ENCODE measurements at regions not wholly inside any gene's neighbourhood (a gene's known extent, or its start where the extent isn't known, plus 50 kb on each side); places are given as distances from the start of the nearest gene placed in this dataset.
"Not testable (repeated sequence)": the region's sequence is repeated elsewhere in the genome, so short reads cannot be mapped to it uniquely, and the experiment has no call there.

DNA sequence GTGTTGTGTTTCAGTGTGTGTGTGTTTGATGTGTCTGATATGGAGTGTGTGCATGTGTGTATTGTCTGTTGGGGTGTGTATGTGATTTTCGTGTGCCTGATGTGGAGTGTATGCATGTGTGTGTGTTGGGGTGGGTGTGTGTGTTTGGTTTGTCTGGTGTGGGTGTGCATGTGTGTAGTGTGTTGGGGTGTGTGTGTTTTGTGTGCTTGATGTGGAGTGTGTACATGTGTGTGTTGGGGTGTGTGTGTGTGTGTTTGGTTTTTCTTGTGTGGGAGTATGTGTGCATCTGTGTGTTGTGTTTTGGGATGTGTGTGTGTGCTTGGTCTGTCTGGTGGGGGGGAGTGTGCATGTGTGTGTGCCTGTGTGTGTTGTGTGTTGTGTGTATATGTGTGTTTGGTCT, 247.4 kb upstream of the ST6GAL2 start:
- no peak overlapping the region for H3K27ac ChIP-seq
- no peak overlapping the region for H3K4me3 ChIP-seq (ENCODE audit: low read depth, low read length)
- TF ChIP-seq CTCF (IDR thresholded peaks at IDR 0.05; ENCODE audit: low read depth, low read length, missing control alignments): no peak
- no peaks in the 10 kb centered on the region for H3K36me3 ChIP-seq (replicated peaks)
- no peaks in the 10 kb centered on the region for H3K27me3 ChIP-seq (replicated peaks)
- in situ Hi-C loops (cut with HindIII; ENCODE audit: low pct_ligation_motif_present, low sequenced_read_pairs): no loop called here
- DNase-seq: no peak

DNA sequence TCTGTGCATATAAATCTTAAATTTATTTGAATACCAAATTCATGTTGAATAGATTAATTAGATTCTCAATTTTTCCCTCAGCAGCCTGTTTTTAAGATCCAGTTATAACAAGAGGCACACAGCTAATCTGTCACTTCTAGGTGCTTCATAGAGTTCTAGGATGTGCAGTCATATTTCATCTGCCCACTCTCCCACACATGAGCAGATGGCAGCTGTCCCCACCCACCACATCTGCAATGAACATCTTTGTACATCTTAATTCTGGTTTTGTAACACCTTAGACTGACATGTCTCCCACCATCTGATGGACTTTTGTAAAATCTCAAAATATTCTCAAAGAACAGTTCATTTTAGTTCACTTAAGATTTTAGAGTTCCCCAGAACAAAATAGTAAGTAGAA, 250.8 kb upstream of the ST6GAL2 start:
- no peak for TF ChIP-seq CTCF (IDR thresholded peaks at IDR 0.05; ENCODE audit: low read depth, low read length, missing control alignments)
- no peak for DNase-seq
- Histone ChIP-seq H3K4me3 (ENCODE audit: low read depth, low read length) (no peak overlapping the region), H3K27ac (no peak overlapping the region), H3K36me3 (replicated peaks) (no peaks in the 10 kb centered on the region), H3K27me3 (replicated peaks) (no peaks in the 10 kb centered on the region)
- in situ Hi-C loops (cut with HindIII; ENCODE audit: low pct_ligation_motif_present, low sequenced_read_pairs): no loop called here

DNA sequence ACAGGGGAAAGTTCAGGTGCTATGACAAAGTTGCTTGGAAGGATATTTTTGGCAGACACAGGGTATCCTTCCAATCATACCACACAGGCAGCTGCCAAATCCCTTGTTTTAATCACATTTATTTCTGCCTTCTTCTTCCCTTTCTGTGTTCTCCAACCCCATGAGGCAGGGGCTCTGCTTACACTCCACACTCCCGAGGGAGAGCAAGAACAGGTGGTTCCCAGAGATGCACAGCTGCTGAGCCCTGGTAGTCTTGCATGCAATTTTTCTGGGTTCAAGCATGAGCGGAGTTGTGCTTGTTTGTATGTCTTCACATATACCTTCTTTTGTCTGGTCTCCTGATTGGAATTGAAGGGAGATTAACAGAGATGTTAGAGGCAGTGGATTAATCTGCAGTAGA, 251.7 kb upstream of the ST6GAL2 start:
- no peaks in the 10 kb centered on the region for H3K36me3 ChIP-seq (replicated peaks)
- H3K27ac ChIP-seq: no peak overlapping the region
- no peak for TF ChIP-seq CTCF (IDR thresholded peaks at IDR 0.05; ENCODE audit: low read depth, low read length, missing control alignments)
- no peak for DNase-seq
- H3K4me3 ChIP-seq (ENCODE audit: low read depth, low read length): no peak overlapping the region
- H3K27me3 ChIP-seq (replicated peaks): no peaks in the 10 kb centered on the region
- in situ Hi-C loops (cut with HindIII; ENCODE audit: low pct_ligation_motif_present, low sequenced_read_pairs): no loop called here

DNA sequence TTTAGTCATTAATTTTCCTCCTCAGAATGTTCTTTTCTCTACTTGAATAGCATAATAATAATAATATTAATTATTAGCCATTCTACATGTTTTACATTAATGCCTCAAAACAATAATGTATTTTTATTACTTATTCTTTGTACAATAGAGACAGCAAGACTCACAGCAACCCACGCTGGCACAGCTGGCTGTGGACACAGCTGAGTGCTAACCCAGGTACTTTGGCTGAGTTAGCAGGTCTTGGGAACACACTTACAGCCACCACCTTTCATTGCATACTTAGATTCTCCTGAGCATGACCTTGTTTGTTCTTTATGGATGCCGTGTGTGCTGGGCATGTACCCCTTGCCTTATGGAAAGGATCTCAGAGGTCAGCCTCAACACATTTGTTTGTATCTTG, 260.2 kb upstream of the ST6GAL2 start:
- DNase-seq: no peak
- H3K27ac ChIP-seq: no peak overlapping the region
- H3K4me3 ChIP-seq (ENCODE audit: low read depth, low read length): no peak overlapping the region
- TF ChIP-seq CTCF (IDR thresholded peaks at IDR 0.05; ENCODE audit: low read depth, low read length, missing control alignments): no peak
- H3K36me3 ChIP-seq (replicated peaks): no peaks in the 10 kb centered on the region
- H3K27me3 ChIP-seq (replicated peaks): no peaks in the 10 kb centered on the region
- in situ Hi-C loops (cut with HindIII; ENCODE audit: low pct_ligation_motif_present, low sequenced_read_pairs): no loop called here

- in situ Hi-C loops (cut with HindIII; ENCODE audit: low pct_ligation_motif_present, low sequenced_read_pairs); H3K27ac ChIP-seq; H3K27me3 ChIP-seq (replicated peaks); H3K4me3 ChIP-seq (ENCODE audit: low read depth, low read length); H3K36me3 ChIP-seq (replicated peaks); DNase-seq: not testable (repeated sequence)
Observed at GRCh38 chr2:107146645-107147044, 260.7 kb upstream of the ST6GAL2 start.

DNA sequence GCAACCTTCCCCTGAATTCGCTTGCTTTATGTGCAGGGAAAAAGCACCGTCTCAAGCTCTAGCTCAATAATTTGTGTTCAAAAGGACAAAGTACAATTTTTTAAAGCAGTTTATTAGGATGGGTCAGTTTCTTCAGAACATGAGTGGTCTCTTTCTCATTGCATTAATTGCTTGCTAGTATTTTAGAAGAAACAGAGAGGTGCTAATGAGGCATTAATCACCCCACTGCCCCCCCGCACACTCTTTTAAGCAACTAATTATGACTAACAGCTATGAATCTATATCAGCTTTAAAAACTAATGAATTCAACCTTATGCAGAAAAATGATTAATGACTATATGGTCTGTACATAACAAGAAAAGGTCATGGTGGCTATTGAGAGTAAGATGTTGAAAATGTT, 262.1 kb upstream of the ST6GAL2 start:
- TF ChIP-seq CTCF (IDR thresholded peaks at IDR 0.05; ENCODE audit: low read depth, low read length, missing control alignments): no peak
- H3K36me3 ChIP-seq (replicated peaks): no peaks in the 10 kb centered on the region
- no peak overlapping the region for H3K4me3 ChIP-seq (ENCODE audit: low read depth, low read length)
- DNase-seq: no peak
- no peak overlapping the region for H3K27ac ChIP-seq
- H3K27me3 ChIP-seq (replicated peaks): no peaks in the 10 kb centered on the region
- in situ Hi-C loops (cut with HindIII; ENCODE audit: low pct_ligation_motif_present, low sequenced_read_pairs): no loop called here

Measured in brain microvascular endothelial cell (primary cell).